Endodermal cell (in vitro differentiated cells): ENCODE measurements at regions not wholly inside any gene's neighbourhood (a gene's known extent, or its start where the extent isn't known, plus 50 kb on each side); places are given as distances from the start of the nearest gene placed in this dataset.
A peak's percentile ranks its signal among the peaks of the same experiment; 100 is the strongest.

Experiments used
- DNase-seq: peaks from one replicate; pipeline ENCODE4 v3.0.0-alpha.2; 2017
- H3K27ac ChIP-seq: 2 replicates; pipeline ENCODE4 v1.5.1; 2013; ENCODE audit warnings: mild to moderate bottlenecking, low read depth, low read length, moderate library complexity
- H3K27me3 ChIP-seq: 2 replicates; pipeline ENCODE4 v1.6.1; 2013; ENCODE audit warnings: mild to moderate bottlenecking, low read length, moderate library complexity; ENCODE audit not compliant: insufficient read depth, control insufficient read depth, poor library complexity, severe bottlenecking
- H3K36me3 ChIP-seq: 2 replicates; pipeline ENCODE4 v1.7.0; 2013; ENCODE audit warnings: mild to moderate bottlenecking, low read length, moderate library complexity; ENCODE audit not compliant: control insufficient read depth, insufficient read depth
- H3K4me1 ChIP-seq: one replicate; pipeline ENCODE4 v1.7.0; 2013; ENCODE audit warnings: low read length; ENCODE audit not compliant: control insufficient read depth, insufficient read depth
- H3K4me3 ChIP-seq: 2 replicates; pipeline ENCODE4 v1.5.1; 2013; ENCODE audit warnings: mild to moderate bottlenecking, low read length, moderate library complexity
- H3K9ac ChIP-seq: 2 replicates; pipeline ENCODE4 v1.6.1; 2013; ENCODE audit warnings: mild to moderate bottlenecking, low read length, moderate library complexity; ENCODE audit not compliant: poor library complexity, severe bottlenecking; ENCODE audit errors: extremely low read depth
- H3K9me3 ChIP-seq: 2 replicates; pipeline ENCODE4 v1.6.1; 2013; ENCODE audit warnings: mild to moderate bottlenecking, low read length, moderate library complexity; ENCODE audit not compliant: control insufficient read depth
- H3K27ac Mint-ChIP-seq: 2 replicates; pipeline ENCODE4 v1.8.0; 2020; ENCODE audit warnings: mixed read lengths
- H3K27me3 Mint-ChIP-seq: 2 replicates; pipeline ENCODE4 v1.8.0; 2021; ENCODE audit warnings: mild to moderate bottlenecking, mixed read lengths; ENCODE audit not compliant: insufficient read depth
- H3K36me3 Mint-ChIP-seq: 2 replicates; pipeline ENCODE4 v1.8.0; 2020; ENCODE audit warnings: low read depth, mixed read lengths
- H3K4me1 Mint-ChIP-seq: 2 replicates; pipeline ENCODE4 v1.8.0; 2020; ENCODE audit warnings: mixed read lengths
- H3K4me3 Mint-ChIP-seq: 2 replicates; pipeline ENCODE4 v1.8.0; 2020; ENCODE audit warnings: mild to moderate bottlenecking, moderate library complexity, mixed read lengths
- H3K9me3 Mint-ChIP-seq: 2 replicates; pipeline ENCODE4 v1.8.0; 2020; ENCODE audit warnings: mild to moderate bottlenecking, mixed read lengths
- CTCF ChIP-seq: fragments of 200-600 bp; sonication (generic); conservative IDR thresholded peaks from 2 replicates; pipeline ENCODE4 v1.5.0; 2021; ENCODE audit warnings: antibody characterized with exemption, mild to moderate bottlenecking
- WGBS, 2 experiments: methylation state at CpG; one replicate each; pipeline versions ENCODE4 v1.1.5 to v1.1.7; 2013; ENCODE audit warnings: missing lambda C conversion rate in 2 of 2, mixed read lengths in 1 of 2; ENCODE audit not compliant: insufficient coverage in 1 of 2, insufficient read length in 1 of 2; 5-methylcytosine and 5-hydroxymethylcytosine counted together

GRCh38 chr1:4422504-4423289 lies 231.7 kb upstream of the AJAP1 start:
- Histone ChIP-seq H3K36me3 (no peaks in the 10 kb centered on the region), H3K4me3 (no peak overlapping the region), H3K9me3 (peaks cover 11% of the 10 kb centered on the region), H3K9ac (no peak overlapping the region), H3K27ac (peak overlapping the region; percentile 38), H3K27me3 (no peaks in the 10 kb centered on the region), H3K4me1 (no peaks in the 10 kb centered on the region)
- peaks cover 18% of the 10 kb centered on the region for H3K9me3 Mint-ChIP-seq
- WGBS, 2 experiments: 80 to 81% methylated on average over 12 to 18 of the region's 18 CpGs
- peaks cover 1% of the 10 kb centered on the region for H3K4me1 Mint-ChIP-seq
- no peaks in the 10 kb centered on the region for H3K36me3 Mint-ChIP-seq
- H3K4me3 Mint-ChIP-seq: no peak overlapping the region
- peak; percentile 70 for DNase-seq
- H3K27me3 Mint-ChIP-seq: no peaks in the 10 kb centered on the region
- no peak overlapping the region for H3K27ac Mint-ChIP-seq
- TF ChIP-seq CTCF: peak; percentile 63

DNA sequence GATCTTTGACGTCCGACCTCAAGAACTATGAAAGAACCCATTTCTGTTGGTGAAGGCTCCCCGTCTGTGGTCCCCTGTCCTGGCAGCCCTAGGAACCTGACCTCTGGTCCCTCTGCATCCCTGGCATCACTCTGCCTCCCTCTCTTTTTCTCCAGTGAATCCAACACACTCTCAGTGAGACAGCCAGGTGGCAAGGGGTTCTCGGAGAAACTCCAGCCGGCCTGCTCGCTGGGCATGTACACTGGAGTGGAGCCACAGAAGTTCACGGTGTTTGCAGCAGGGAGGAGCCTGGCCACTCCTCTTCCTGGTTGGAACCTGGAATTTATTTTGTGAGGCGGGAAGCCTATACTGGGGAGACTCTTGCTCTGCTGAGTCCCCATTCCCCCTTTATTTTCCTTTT lies 230.2 kb upstream of the AJAP1 start:
- peaks cover 11% of the 10 kb centered on the region for H3K9me3 ChIP-seq
- no peaks in the 10 kb centered on the region for H3K27me3 Mint-ChIP-seq
- H3K36me3 Mint-ChIP-seq: no peaks in the 10 kb centered on the region
- 88 to 96% methylated on average over 4 to 8 of the region's 8 CpGs for WGBS, 2 experiments
- H3K27ac ChIP-seq: no peak overlapping the region
- no peaks in the 10 kb centered on the region for H3K4me1 ChIP-seq
- H3K27me3 ChIP-seq: no peaks in the 10 kb centered on the region
- DNase-seq: no peak
- TF ChIP-seq CTCF: no peak
- H3K27ac Mint-ChIP-seq: no peak overlapping the region
- peaks cover 1% of the 10 kb centered on the region for H3K4me1 Mint-ChIP-seq
- H3K36me3 ChIP-seq: no peaks in the 10 kb centered on the region
- H3K4me3 Mint-ChIP-seq: no peak overlapping the region
- H3K4me3 ChIP-seq: no peak overlapping the region
- peaks cover 15% of the 10 kb centered on the region for H3K9me3 Mint-ChIP-seq
- no peak overlapping the region for H3K9ac ChIP-seq

GRCh38 chr1:4424766-4425165 lies 229.6 kb upstream of the AJAP1 start:
- no peak for DNase-seq
- TF ChIP-seq CTCF: no peak
- no peaks in the 10 kb centered on the region for H3K36me3 Mint-ChIP-seq
- peaks cover 11% of the 10 kb centered on the region for H3K9me3 Mint-ChIP-seq
- Histone ChIP-seq H3K4me3 (no peak overlapping the region), H3K4me1 (no peaks in the 10 kb centered on the region), H3K9ac (no peak overlapping the region), H3K9me3 (peaks cover 11% of the 10 kb centered on the region), H3K27ac (no peak overlapping the region), H3K27me3 (no peaks in the 10 kb centered on the region), H3K36me3 (no peaks in the 10 kb centered on the region)
- no peak overlapping the region for H3K4me3 Mint-ChIP-seq
- peaks cover 1% of the 10 kb centered on the region for H3K4me1 Mint-ChIP-seq
- 90 to 93% methylated on average over 9 to 10 of the region's 10 CpGs for WGBS, 2 experiments
- H3K27me3 Mint-ChIP-seq: no peaks in the 10 kb centered on the region
- no peak overlapping the region for H3K27ac Mint-ChIP-seq
